HT1080 (cell line): ENCODE measurements at regions not wholly inside any gene's neighbourhood (a gene's known extent, or its start where the extent isn't known, plus 50 kb on each side); places are given as distances from the start of the nearest gene placed in this dataset.
"Not testable (repeated sequence)": the region's sequence is repeated elsewhere in the genome, so short reads cannot be mapped to it uniquely, and the experiment has no call there.

Source experiments
- DNase-seq: peaks from one replicate; pipeline ENCODE4 v3.0.0-alpha.2; 2015; ENCODE audit warnings: low read depth

GRCh38 chr2:139427164-139427563, 647.0 kb upstream of the NXPH2 start:
- DNase-seq, result no peak

GRCh38 chr2:139424101-139424500, 643.9 kb upstream of the NXPH2 start:
- no peak for DNase-seq

GRCh38 chr2:139411236-139411635, 631.0 kb upstream of the NXPH2 start:
- DNase-seq, result peak; percentile 43

- DNase-seq, result peak; percentile 33
Observed at GRCh38 chr2:139410833-139411174, 630.6 kb upstream of the NXPH2 start.

GRCh38 chr2:139410147-139410832, 630.1 kb upstream of the NXPH2 start:
- not testable (repeated sequence) for DNase-seq

GRCh38 chr2:139409212-139409611, 629.0 kb upstream of the NXPH2 start:
- DNase-seq, result no peak

GRCh38 chr2:139403948-139404347, 623.8 kb upstream of the NXPH2 start:
- no peak for DNase-seq

GRCh38 chr2:139394801-139395200, 614.6 kb upstream of the NXPH2 start:
- DNase-seq, result no peak

GRCh38 chr2:139389391-139389790, 609.2 kb upstream of the NXPH2 start:
- DNase-seq, result no peak

- peak; percentile 30 for DNase-seq
Observed at GRCh38 chr2:139386401-139386800, 606.2 kb upstream of the NXPH2 start.

GRCh38 chr2:139383532-139383931, 603.3 kb upstream of the NXPH2 start:
- no peak for DNase-seq

GRCh38 chr2:139380051-139380450, 599.9 kb upstream of the NXPH2 start:
- DNase-seq, result no peak

- no peak for DNase-seq
Observed at GRCh38 chr2:139378373-139378772, 598.2 kb upstream of the NXPH2 start.

GRCh38 chr2:139374296-139374850, 594.2 kb upstream of the NXPH2 start:
- DNase-seq, result no peak

GRCh38 chr2:139369423-139370409, 589.5 kb upstream of the NXPH2 start:
- DNase-seq, result no peak

GRCh38 chr2:139367416-139367815, 587.2 kb upstream of the NXPH2 start:
- no peak for DNase-seq

GRCh38 chr2:139366681-139367080, 586.5 kb upstream of the NXPH2 start:
- no peak for DNase-seq

- no peak for DNase-seq
Observed at GRCh38 chr2:139365189-139365588, 585.0 kb upstream of the NXPH2 start.

- DNase-seq, result no peak
Observed at GRCh38 chr2:139360654-139361053, 580.5 kb upstream of the NXPH2 start.

GRCh38 chr2:139359818-139360217, 579.6 kb upstream of the NXPH2 start:
- DNase-seq, result no peak

GRCh38 chr2:139357972-139358371, 577.8 kb upstream of the NXPH2 start:
- DNase-seq, result no peak

GRCh38 chr2:139354518-139354917, 574.3 kb upstream of the NXPH2 start:
- no peak for DNase-seq
